VCaP (cell line): ENCODE measurements at regions not wholly inside any gene's neighbourhood (a gene's known extent, or its start where the extent isn't known, plus 50 kb on each side); places are given as distances from the start of the nearest gene placed in this dataset.

Experiments used
- H3K27ac ChIP-seq: fragments of 450-650 bp; 2 replicates; pipeline ENCODE4 v1.5.1; 2017
- TF ChIP-seq, protein P1 (sequence below): fragments of 450-650 bp; conservative IDR thresholded peaks from 2 replicates; pipeline ENCODE4 v1.5.1; 2017; ENCODE audit warnings: mild to moderate bottlenecking, moderate library complexity

DNA sequence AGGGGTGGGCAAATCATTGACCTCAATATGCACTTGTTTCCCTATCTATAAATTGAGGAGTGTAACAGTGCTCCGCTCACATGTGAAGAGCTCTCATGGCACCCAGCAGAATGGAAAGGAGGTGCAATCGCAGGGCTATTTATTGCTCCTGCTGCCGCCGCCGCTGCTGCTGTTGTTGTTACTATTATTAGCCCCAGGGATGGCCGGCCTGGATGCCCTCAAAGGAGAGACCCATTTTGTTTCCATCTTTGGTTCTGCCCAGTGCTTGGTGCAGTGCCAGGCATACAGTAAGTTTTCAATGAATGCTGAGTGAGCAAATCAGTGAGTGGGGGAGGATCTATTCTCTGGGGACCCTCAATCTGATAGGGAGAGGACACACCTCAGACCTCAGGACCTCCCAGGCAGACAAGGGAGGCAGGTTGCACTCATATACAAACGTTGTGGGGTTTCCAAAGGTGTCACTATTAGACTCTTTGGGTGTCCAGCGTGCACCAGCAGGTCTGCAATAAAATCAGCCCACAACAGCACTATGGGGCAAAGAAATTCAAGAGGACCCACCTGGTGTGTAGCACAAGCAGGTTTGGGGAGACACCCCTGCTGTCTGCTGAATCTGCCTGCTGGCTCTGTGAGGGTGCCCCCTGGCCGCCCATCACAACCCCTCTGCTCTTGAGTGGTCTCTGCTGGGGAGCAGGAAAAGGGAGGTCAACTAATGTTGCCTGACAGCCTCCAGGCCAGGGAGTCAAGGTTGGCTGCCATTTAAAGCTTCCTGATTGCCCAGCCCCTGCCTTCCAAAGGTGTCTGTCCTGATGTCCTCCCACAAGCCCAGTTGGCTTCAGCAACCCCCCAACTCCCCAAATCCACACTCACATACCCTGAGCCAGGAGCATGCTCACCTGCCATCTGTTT, 136.3 kb downstream of the ACTL8 start:
- TF ChIP-seq, protein P1, sequence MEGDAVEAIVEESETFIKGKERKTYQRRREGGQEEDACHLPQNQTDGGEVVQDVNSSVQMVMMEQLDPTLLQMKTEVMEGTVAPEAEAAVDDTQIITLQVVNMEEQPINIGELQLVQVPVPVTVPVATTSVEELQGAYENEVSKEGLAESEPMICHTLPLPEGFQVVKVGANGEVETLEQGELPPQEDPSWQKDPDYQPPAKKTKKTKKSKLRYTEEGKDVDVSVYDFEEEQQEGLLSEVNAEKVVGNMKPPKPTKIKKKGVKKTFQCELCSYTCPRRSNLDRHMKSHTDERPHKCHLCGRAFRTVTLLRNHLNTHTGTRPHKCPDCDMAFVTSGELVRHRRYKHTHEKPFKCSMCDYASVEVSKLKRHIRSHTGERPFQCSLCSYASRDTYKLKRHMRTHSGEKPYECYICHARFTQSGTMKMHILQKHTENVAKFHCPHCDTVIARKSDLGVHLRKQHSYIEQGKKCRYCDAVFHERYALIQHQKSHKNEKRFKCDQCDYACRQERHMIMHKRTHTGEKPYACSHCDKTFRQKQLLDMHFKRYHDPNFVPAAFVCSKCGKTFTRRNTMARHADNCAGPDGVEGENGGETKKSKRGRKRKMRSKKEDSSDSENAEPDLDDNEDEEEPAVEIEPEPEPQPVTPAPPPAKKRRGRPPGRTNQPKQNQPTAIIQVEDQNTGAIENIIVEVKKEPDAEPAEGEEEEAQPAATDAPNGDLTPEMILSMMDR = no peak
- H3K27ac ChIP-seq = peak overlapping the region; percentile 45; the same call in 1 of the 2 replicates

- peak overlapping the region; percentile 45; the same call in 1 of the 2 replicates for H3K27ac ChIP-seq
- TF ChIP-seq, protein P1 = no peak
Observed at GRCh38 chr1:17892225-17892624, 137.1 kb downstream of the ACTL8 start.

DNA sequence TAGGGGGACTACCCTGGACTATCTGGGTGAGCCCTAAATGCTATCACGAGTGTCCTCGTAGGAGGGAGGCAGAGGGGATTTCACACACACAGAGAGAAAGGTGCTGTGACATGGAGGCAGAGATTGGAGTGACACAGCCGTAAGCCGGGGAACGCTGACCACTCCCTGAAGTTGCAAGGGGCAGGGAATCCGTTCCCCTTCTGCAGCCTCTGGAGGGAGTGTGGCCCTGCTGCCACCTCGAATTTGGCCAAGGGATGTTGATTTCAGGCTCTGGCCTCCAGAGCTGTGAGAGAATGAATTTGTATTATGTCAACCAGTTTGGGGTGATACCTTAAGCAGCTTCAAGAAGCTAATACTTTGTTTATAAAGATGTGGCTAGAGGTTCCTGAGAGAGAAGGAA, 137.7 kb downstream of the ACTL8 start:
- peak overlapping the region; percentile 45; the same call in 1 of the 2 replicates for H3K27ac ChIP-seq
- TF ChIP-seq, protein P1 = no peak

- H3K27ac ChIP-seq = no peak overlapping the region
- TF ChIP-seq, protein P1 = no peak
Observed at GRCh38 chr1:17893891-17894631, 138.9 kb downstream of the ACTL8 start.

DNA sequence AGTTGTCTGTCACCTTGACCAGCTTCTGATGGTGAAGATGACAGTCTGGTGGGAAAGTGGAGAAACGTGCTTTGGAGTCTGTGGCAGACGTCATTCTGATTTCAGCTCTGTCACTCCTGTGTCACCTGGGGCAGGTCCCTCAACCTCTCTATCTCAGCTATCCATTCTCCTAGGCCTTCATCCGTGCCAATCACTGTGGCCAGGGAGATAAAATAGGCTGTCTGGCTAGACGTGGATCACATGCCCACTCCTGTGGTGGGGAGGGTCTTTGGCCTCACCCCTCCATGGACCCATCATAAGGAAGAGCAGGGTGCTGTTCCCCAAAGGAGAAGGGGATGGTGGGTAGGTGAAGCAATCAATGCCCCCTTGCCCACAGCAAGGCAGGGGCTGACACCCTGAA, 140.3 kb downstream of the ACTL8 start:
- TF ChIP-seq, protein P1 = no peak
- no peak overlapping the region for H3K27ac ChIP-seq

DNA sequence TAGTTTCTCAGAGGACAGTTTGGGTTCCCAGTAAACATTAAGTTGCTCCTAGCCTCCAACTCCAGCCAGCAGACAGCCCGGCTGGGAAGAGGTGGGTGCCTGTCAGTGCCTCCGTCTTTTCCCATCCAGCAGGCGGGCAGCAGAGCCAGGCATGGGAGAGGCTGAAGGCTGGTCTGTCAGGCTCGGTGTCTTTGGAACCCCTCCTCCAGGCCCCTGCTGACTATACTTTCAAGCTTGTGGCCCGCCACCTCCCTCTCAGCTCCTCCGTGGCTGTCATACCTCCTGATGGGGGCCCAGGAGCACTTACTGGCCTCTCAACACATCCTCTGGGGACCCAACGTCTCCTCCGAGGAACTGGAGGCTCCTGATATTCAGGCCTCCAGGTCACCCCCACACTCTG, 140.9 kb downstream of the ACTL8 start:
- TF ChIP-seq, protein P1 = no peak
- no peak overlapping the region for H3K27ac ChIP-seq

DNA sequence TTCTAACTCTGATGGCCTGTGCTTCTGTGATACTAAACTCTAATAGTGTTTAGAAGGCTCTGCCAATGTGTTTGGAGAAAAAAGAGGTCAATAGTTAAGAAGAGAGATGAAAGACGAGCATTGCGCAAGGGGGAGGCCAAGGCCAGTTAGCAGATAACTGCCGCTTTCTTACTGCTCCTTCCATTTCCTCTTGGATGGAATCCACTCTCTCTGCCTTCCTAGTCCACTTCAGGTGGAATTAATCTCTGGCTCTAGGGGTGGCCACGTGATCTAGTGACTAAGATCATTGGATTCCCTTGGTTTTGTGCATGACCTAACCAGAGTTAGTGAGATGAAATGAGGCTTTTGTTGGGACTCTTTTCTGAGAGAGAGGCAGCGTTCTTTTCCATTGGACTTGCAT, 148.3 kb downstream of the ACTL8 start:
- TF ChIP-seq, protein P1 = no peak

More for the DNA sequence above, 148.3 kb downstream of the ACTL8 start:
- no peak overlapping the region for H3K27ac ChIP-seq
